ENCODE measurements at regions not wholly inside any gene's neighbourhood (a gene's known extent, or its start where the extent isn't known, plus 50 kb on each side); places are given as distances from the start of the nearest gene placed in this dataset.

DNA sequence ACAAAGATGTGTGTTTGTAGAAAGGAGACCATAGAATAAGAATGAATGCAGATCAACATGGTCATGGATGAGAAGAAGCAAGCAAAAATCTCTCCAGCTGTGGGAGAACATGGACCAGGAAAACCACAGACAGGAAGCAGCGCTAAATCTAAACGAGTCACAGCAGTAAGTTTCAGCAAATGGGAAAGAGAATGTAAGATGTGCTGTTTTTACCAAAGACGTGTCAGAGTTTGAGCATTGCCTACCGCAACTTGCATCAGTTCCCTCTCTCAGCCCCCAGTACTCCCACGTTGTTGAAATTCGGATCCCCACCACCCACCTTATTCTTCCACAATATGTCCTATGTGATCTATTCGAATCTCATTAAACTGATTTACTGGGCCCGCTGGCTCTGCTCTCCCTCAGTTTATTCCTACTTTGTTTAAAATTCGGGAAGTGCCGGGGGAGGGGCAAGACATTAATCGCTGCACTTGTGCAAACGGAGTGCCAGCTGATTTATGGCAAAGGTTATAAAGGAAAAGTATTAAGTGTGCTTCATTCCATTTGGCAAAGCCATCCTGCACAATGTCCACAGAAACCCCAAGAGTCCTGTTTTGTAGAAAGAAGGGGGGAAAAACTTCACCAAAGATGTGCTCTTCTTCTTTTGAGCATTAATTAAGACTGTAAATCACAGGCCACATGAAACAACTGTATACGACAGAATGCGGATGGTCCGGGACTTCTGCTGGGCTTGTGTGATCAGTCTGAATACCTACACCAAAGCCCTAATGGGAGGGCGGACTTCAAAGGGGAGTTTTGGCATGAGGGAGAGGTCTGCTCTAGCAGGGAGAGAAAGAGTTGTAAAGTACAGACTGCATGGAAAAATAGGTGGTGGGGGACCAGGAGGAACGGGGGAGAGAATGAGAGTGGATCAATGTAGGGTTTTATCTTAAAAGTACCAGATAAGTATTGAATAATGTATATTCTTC, 59.1 kb upstream of the PRDM1 start:
- no peaks in the 10 kb centered on the region for H3K4me1 ChIP-seq (ENCODE audit: control insufficient read depth, insufficient read depth, low read length)
- DNase-seq: no peak
- no peak overlapping the region for H3K27ac Mint-ChIP-seq
- WGBS (ENCODE audit: insufficient coverage): 16% methylated on average over 17 of the region's 17 CpGs
- TF ChIP-seq, protein P1, sequence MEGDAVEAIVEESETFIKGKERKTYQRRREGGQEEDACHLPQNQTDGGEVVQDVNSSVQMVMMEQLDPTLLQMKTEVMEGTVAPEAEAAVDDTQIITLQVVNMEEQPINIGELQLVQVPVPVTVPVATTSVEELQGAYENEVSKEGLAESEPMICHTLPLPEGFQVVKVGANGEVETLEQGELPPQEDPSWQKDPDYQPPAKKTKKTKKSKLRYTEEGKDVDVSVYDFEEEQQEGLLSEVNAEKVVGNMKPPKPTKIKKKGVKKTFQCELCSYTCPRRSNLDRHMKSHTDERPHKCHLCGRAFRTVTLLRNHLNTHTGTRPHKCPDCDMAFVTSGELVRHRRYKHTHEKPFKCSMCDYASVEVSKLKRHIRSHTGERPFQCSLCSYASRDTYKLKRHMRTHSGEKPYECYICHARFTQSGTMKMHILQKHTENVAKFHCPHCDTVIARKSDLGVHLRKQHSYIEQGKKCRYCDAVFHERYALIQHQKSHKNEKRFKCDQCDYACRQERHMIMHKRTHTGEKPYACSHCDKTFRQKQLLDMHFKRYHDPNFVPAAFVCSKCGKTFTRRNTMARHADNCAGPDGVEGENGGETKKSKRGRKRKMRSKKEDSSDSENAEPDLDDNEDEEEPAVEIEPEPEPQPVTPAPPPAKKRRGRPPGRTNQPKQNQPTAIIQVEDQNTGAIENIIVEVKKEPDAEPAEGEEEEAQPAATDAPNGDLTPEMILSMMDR (IDR thresholded peaks at IDR 0.05): no peak
- H3K4me3 Mint-ChIP-seq: no peak overlapping the region
- no peaks in the 10 kb centered on the region for H3K9me3 ChIP-seq (ENCODE audit: control insufficient read depth, insufficient read depth, low read length)
- no peaks in the 10 kb centered on the region for H3K9me3 Mint-ChIP-seq
- no peak for ATAC-seq
- intact Hi-C loops (cut with micrococcal nuclease): no loop called here
- H3K27me3 ChIP-seq (ENCODE audit: control insufficient read depth, insufficient read depth, low read length): no peaks in the 10 kb centered on the region
- no peaks in the 10 kb centered on the region for H3K36me3 ChIP-seq (ENCODE audit: control insufficient read depth, insufficient read depth, low read length)
- H3K4me3 ChIP-seq (ENCODE audit: low read length): no peak overlapping the region
- peaks cover 21 to 45% of the 10 kb centered on the region in 2 donors for H3K27me3 Mint-ChIP-seq (ENCODE audit: low read depth in 2 of 2)
- no peaks in the 10 kb centered on the region for H3K36me3 Mint-ChIP-seq
- peaks cover 0 to 14% of the 10 kb centered on the region in 2 donors for H3K4me1 Mint-ChIP-seq
- no peak overlapping the region for H3K27ac ChIP-seq (ENCODE audit: low read length)

DNA sequence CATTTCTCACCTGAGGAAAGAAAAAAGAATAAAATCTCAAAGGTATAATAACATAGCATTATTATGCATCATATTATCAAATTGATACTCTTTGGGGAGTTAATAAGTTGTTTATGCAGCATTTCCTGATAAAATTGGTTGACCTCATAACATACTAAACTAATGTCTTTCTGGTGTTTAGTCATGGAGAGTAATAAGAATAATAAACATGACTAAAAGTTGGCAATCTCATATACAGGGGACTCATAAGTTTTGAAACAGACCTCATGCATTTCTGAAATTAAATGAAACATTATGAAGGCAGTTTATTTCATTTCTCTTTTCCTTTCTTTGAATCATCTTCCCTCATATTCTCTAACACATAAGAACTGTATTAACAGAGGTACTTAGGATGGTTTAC, 60.5 kb upstream of the PRDM1 start:
- H3K27ac ChIP-seq (ENCODE audit: low read length): no peak overlapping the region
- TF ChIP-seq, protein P1 (IDR thresholded peaks at IDR 0.05): no peak
- peaks cover 0 to 14% of the 10 kb centered on the region in 2 donors for H3K4me1 Mint-ChIP-seq
- no peak overlapping the region for H3K27ac Mint-ChIP-seq
- H3K9me3 ChIP-seq (ENCODE audit: control insufficient read depth, insufficient read depth, low read length): no peaks in the 10 kb centered on the region
- no peaks in the 10 kb centered on the region for H3K9me3 Mint-ChIP-seq
- H3K27me3 Mint-ChIP-seq (ENCODE audit: low read depth in 2 of 2): peaks cover 21 to 38% of the 10 kb centered on the region in 2 donors
- H3K4me1 ChIP-seq (ENCODE audit: control insufficient read depth, insufficient read depth, low read length): no peaks in the 10 kb centered on the region
- no peaks in the 10 kb centered on the region for H3K36me3 Mint-ChIP-seq
- no peak for ATAC-seq
- H3K27me3 ChIP-seq (ENCODE audit: control insufficient read depth, insufficient read depth, low read length): no peaks in the 10 kb centered on the region
- no peaks in the 10 kb centered on the region for H3K36me3 ChIP-seq (ENCODE audit: control insufficient read depth, insufficient read depth, low read length)
- DNase-seq: no peak
- H3K4me3 ChIP-seq (ENCODE audit: low read length): no peak overlapping the region
- intact Hi-C loops (cut with micrococcal nuclease): no loop called here
- H3K4me3 Mint-ChIP-seq: no peak overlapping the region

DNA sequence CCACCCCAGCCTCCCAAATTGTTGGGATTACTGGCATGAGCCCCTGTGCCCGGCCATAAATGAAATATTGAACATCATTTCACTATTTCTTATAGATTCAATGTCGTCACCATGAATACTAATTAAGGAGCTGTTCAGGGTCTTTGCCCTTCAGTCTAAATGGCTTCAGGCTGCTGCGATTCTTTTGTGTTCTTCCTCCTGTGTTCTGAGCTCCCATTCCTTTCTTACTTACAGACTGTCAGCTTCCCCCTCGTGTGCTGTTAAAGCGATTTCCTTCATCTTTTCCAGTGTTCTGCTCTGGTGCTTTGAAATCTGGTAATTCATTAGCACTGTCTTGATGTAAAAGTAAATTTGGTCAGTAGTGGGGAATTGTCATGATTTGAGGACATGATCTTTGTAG, 63.3 kb upstream of the PRDM1 start:
- intact Hi-C loops (cut with micrococcal nuclease): no loop called here
- Mint-ChIP-seq H3K36me3 (no peaks in the 10 kb centered on the region), H3K4me3 (no peak overlapping the region), H3K4me1 (peaks cover 0 to 14% of the 10 kb centered on the region in 2 donors), H3K27me3 (ENCODE audit: low read depth in 2 of 2) (peaks cover 14 to 15% of the 10 kb centered on the region in 2 donors), H3K27ac (no peak overlapping the region), H3K9me3 (no peaks in the 10 kb centered on the region)
- DNase-seq: no peak
- WGBS (ENCODE audit: insufficient coverage): 94% methylated on average over 5 of the region's 5 CpGs
- Histone ChIP-seq H3K27ac (ENCODE audit: low read length) (no peak overlapping the region), H3K9me3 (ENCODE audit: control insufficient read depth, insufficient read depth, low read length) (no peaks in the 10 kb centered on the region), H3K4me3 (ENCODE audit: low read length) (no peak overlapping the region), H3K4me1 (ENCODE audit: control insufficient read depth, insufficient read depth, low read length) (no peaks in the 10 kb centered on the region), H3K36me3 (ENCODE audit: control insufficient read depth, insufficient read depth, low read length) (no peaks in the 10 kb centered on the region), H3K27me3 (ENCODE audit: control insufficient read depth, insufficient read depth, low read length) (no peaks in the 10 kb centered on the region)
- TF ChIP-seq, protein P1 (IDR thresholded peaks at IDR 0.05): no peak
- no peak for ATAC-seq

Data from natural killer cell (primary cell).